ENCODE measurements at regions not wholly inside any gene's neighbourhood (a gene's known extent, or its start where the extent isn't known, plus 50 kb on each side); places are given as distances from the start of the nearest gene placed in this dataset.

DNA sequence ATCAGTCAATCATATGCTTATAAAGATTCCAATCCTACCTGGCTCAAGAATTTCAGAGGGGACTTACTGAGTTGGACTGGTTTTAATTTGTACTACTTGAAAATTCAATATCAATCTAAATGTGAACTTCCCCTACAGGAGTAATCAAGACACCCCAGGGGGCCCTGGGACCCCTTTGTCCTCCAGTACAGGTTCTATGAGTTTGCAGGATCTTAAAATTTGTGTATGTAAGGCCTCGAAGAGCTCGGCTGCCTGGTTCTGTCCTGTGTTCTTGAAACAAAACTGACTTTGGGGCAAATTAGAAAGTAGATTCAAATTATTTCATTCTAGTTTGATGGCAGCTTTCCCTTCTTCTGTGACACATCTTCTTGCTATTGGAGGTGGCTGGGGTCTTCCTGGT, 261.3 kb downstream of the KCNRG start:
- TF ChIP-seq, protein P1, sequence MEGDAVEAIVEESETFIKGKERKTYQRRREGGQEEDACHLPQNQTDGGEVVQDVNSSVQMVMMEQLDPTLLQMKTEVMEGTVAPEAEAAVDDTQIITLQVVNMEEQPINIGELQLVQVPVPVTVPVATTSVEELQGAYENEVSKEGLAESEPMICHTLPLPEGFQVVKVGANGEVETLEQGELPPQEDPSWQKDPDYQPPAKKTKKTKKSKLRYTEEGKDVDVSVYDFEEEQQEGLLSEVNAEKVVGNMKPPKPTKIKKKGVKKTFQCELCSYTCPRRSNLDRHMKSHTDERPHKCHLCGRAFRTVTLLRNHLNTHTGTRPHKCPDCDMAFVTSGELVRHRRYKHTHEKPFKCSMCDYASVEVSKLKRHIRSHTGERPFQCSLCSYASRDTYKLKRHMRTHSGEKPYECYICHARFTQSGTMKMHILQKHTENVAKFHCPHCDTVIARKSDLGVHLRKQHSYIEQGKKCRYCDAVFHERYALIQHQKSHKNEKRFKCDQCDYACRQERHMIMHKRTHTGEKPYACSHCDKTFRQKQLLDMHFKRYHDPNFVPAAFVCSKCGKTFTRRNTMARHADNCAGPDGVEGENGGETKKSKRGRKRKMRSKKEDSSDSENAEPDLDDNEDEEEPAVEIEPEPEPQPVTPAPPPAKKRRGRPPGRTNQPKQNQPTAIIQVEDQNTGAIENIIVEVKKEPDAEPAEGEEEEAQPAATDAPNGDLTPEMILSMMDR (IDR thresholded peaks at IDR 0.05), result no peak
- no peak for TF ChIP-seq POLR2A (IDR thresholded peaks at IDR 0.05)

Measured in heart left ventricle (tissue), 13 donors.